SHP77 (cell line): ENCODE measurements at regions not wholly inside any gene's neighbourhood (a gene's known extent, or its start where the extent isn't known, plus 50 kb on each side); places are given as distances from the start of the nearest gene placed in this dataset.
"Not testable (repeated sequence)": the region's sequence is repeated elsewhere in the genome, so short reads cannot be mapped to it uniquely, and the experiment has no call there.

Experiments
- DNase-seq, 2 experiments: peaks; one replicate each; lab custom pipeline; 2025; lab: John Stamatoyannopoulos, UW

GRCh38 chr7:136117539-136117938 is 140.4 kb upstream of the MTPN start:
- no peak for DNase-seq

GRCh38 chr7:136116186-136116585 is 139.0 kb upstream of the MTPN start:
- no peak for DNase-seq

GRCh38 chr7:136114966-136115762 is 138.0 kb upstream of the MTPN start:
- peak; percentile 23 to 27 for DNase-seq

- not testable (repeated sequence) for DNase-seq
These were observed 137.3 kb upstream of the MTPN start for GRCh38 chr7:136114467-136114866.

- not testable (repeated sequence) for DNase-seq
These were observed 131.9 kb upstream of the MTPN start for GRCh38 chr7:136109037-136109436.

- no peak for DNase-seq
These were observed 128.0 kb upstream of the MTPN start for GRCh38 chr7:136105191-136105590.

- no peak for DNase-seq
These were observed 127.1 kb upstream of the MTPN start for GRCh38 chr7:136104269-136104603.

- no peak for DNase-seq
These were observed 126.5 kb upstream of the MTPN start for GRCh38 chr7:136103545-136104268.

- no peak for DNase-seq
These were observed 125.7 kb upstream of the MTPN start for GRCh38 chr7:136102881-136103280.

- not testable (repeated sequence) for DNase-seq
These were observed 115.6 kb upstream of the MTPN start for GRCh38 chr7:136092714-136093113.

- no peak for DNase-seq
These were observed 110.7 kb upstream of the MTPN start for GRCh38 chr7:136087881-136088280.

- DNase-seq, result peak; percentile 80 to 83
These were observed 109.6 kb upstream of the MTPN start for GRCh38 chr7:136086712-136087111.

- DNase-seq, result no peak
These were observed 102.8 kb upstream of the MTPN start for GRCh38 chr7:136079934-136080333.

GRCh38 chr7:136079478-136079892 is 102.3 kb upstream of the MTPN start:
- DNase-seq, result no peak

- DNase-seq, result no peak
These were observed 101.9 kb upstream of the MTPN start for GRCh38 chr7:136079066-136079465.

- no peak for DNase-seq
These were observed 101.5 kb upstream of the MTPN start for GRCh38 chr7:136078630-136079029.

GRCh38 chr7:136076954-136077353 is 99.8 kb upstream of the MTPN start:
- no peak for DNase-seq

- DNase-seq, result peak in 1 of 2 experiments; percentile 27
These were observed 97.7 kb upstream of the MTPN start for GRCh38 chr7:136074843-136075242.

- no peak for DNase-seq
These were observed 95.3 kb upstream of the MTPN start for GRCh38 chr7:136072447-136072846.

- DNase-seq, result no peak
These were observed 93.8 kb upstream of the MTPN start for GRCh38 chr7:136070736-136071505.

- no peak for DNase-seq
These were observed 92.8 kb upstream of the MTPN start for GRCh38 chr7:136069840-136070529.

GRCh38 chr7:136067277-136067676 is 90.1 kb upstream of the MTPN start:
- DNase-seq, result no peak
